ENCODE measurements at regions not wholly inside any gene's neighbourhood (a gene's known extent, or its start where the extent isn't known, plus 50 kb on each side); places are given as distances from the start of the nearest gene placed in this dataset.

GRCh38 chr2:195279840-195280427 lies 377.1 kb upstream of the SLC39A10 start:
- TF ChIP-seq CTCF (IDR thresholded peaks at IDR 0.05; ENCODE audit: low read length) (no peak), EZH2phosphoT487 (IDR thresholded peaks at IDR 0.05; ENCODE audit: low read length) (no peak)
